Neuronal stem cell (in vitro differentiated cells): ENCODE measurements at regions not wholly inside any gene's neighbourhood (a gene's known extent, or its start where the extent isn't known, plus 50 kb on each side); places are given as distances from the start of the nearest gene placed in this dataset.
"Not testable (repeated sequence)": the region's sequence is repeated elsewhere in the genome, so short reads cannot be mapped to it uniquely, and the experiment has no call there.

ENCODE experiments used
- DNase-seq: peaks from one replicate; pipeline ENCODE4 v3.0.0-alpha.2; 2013; ENCODE audit warnings: low spot score
- H2AFZ ChIP-seq: one replicate; pipeline ENCODE4 v1.6.1; 2013; ENCODE audit warnings: mild to moderate bottlenecking, low read length, inconsistent platforms
- H2AK5ac ChIP-seq: 2 replicates; pipeline ENCODE4 v1.6.1; 2013; ENCODE audit warnings: low read depth, mild to moderate bottlenecking, inconsistent platforms, low read length, moderate library complexity, mixed read lengths
- H2BK120ac ChIP-seq: 2 replicates; pipeline ENCODE4 v1.6.1; 2013; ENCODE audit warnings: low read depth, mild to moderate bottlenecking, inconsistent platforms, low read length, moderate library complexity, mixed read lengths
- H2BK12ac ChIP-seq: one replicate; pipeline ENCODE4 v1.6.1; 2013; ENCODE audit warnings: low read length, inconsistent platforms
- H2BK15ac ChIP-seq: 2 replicates; pipeline ENCODE4 v1.6.1; 2013; ENCODE audit warnings: mild to moderate bottlenecking, low read length, inconsistent platforms, mixed read lengths
- H2BK5ac ChIP-seq: one replicate; pipeline ENCODE4 v1.6.1; 2013; ENCODE audit warnings: inconsistent platforms, mild to moderate bottlenecking, low read length, moderate library complexity
- H3K14ac ChIP-seq: one replicate; pipeline ENCODE4 v1.6.1; 2013; ENCODE audit warnings: low read length, inconsistent platforms
- H3K18ac ChIP-seq: 2 replicates; pipeline ENCODE4 v1.6.1; 2013; ENCODE audit warnings: low read length, inconsistent platforms
- H3K23ac ChIP-seq: 2 replicates; pipeline ENCODE4 v1.6.1; 2013; ENCODE audit warnings: low read depth, mild to moderate bottlenecking, mixed read lengths, low read length, inconsistent platforms; ENCODE audit not compliant: poor library complexity
- H3K27ac ChIP-seq: replicated peaks from 3 replicates; pipeline ENCODE4 v1.5.1; 2013; ENCODE audit warnings: low read length, inconsistent platforms
- H3K27me3 ChIP-seq, 3 experiments: 2 replicates each; pipeline ENCODE4 v1.6.1; 2013; ENCODE audit warnings: low read length in 3 of 3, mild to moderate bottlenecking in 2 of 3, inconsistent platforms in 1 of 3, low read depth in 1 of 3, mixed read lengths in 1 of 3, moderate library complexity in 1 of 3; ENCODE audit not compliant: control insufficient read depth in 3 of 3, insufficient read depth in 3 of 3
- H3K36me3 ChIP-seq, 2 donors: replicated peaks in 1 of 2; 2 replicates each; pipeline ENCODE4 v1.6.1; 2013; ENCODE audit warnings: low read length in 2 of 2; ENCODE audit not compliant: control insufficient read depth in 2 of 2, insufficient read depth in 2 of 2
- H3K4ac ChIP-seq: 2 replicates; pipeline ENCODE4 v1.6.1; 2013; ENCODE audit warnings: inconsistent platforms, mild to moderate bottlenecking, low read length, moderate library complexity
- H3K4me1 ChIP-seq, 2 donors: 1 replicate in 1 of 2; 2 replicates in 1 of 2; pipeline ENCODE4 v1.6.1; 2013; ENCODE audit warnings: low read length in 2 of 2, low read depth in 1 of 2; ENCODE audit not compliant: control insufficient read depth in 2 of 2, insufficient read depth in 1 of 2
- H3K4me2 ChIP-seq: one replicate; pipeline ENCODE4 v1.6.1; 2013; ENCODE audit warnings: mild to moderate bottlenecking, low read length, inconsistent platforms; ENCODE audit not compliant: insufficient read depth, poor library complexity, severe bottlenecking
- H3K4me3 ChIP-seq, 2 donors: 2 replicates each; pipeline ENCODE4 v1.5.1; 2013; ENCODE audit warnings: low read length in 2 of 2, mild to moderate bottlenecking in 2 of 2, inconsistent platforms in 1 of 2, moderate library complexity in 1 of 2
- H3K79me1 ChIP-seq: one replicate; pipeline ENCODE4 v1.6.1; 2013; ENCODE audit warnings: low read depth, mild to moderate bottlenecking, inconsistent platforms, low read length, moderate library complexity
- H3K9ac ChIP-seq: one replicate; pipeline ENCODE4 v1.6.1; 2013; ENCODE audit warnings: mild to moderate bottlenecking, low read depth, low read length, inconsistent platforms; ENCODE audit not compliant: poor library complexity
- H3K9me3 ChIP-seq, 2 donors: replicated peaks in 1 of 2; 2 replicates each; pipeline versions ENCODE3 to v1.6.1; 2013; ENCODE audit warnings: low read length in 2 of 2, mild to moderate bottlenecking in 2 of 2, inconsistent platforms in 1 of 2, low read depth in 1 of 2, mixed read lengths in 1 of 2, moderate library complexity in 1 of 2; ENCODE audit not compliant: control insufficient read depth in 2 of 2, insufficient read depth in 1 of 2
- H4K8ac ChIP-seq: one replicate; pipeline ENCODE4 v1.6.1; 2013; ENCODE audit warnings: low read depth, mild to moderate bottlenecking, inconsistent platforms, low read length, moderate library complexity
- H4K91ac ChIP-seq: one replicate; pipeline ENCODE4 v1.6.1; 2013; ENCODE audit warnings: low read length, low read depth, mild to moderate bottlenecking, inconsistent platforms; ENCODE audit not compliant: poor library complexity
- WGBS, 2 donors: extraction: QIAGEN DNeasy Blood & Tissue Kit; methylation state at CpG; one replicate each; pipeline ENCODE4 v1.1.7; 2013; ENCODE audit warnings: missing lambda C conversion rate in 2 of 2, mixed read lengths in 1 of 2; ENCODE audit not compliant: insufficient read length in 2 of 2, insufficient replicate concordance in 1 of 2; ENCODE audit errors: extremely low coverage in 2 of 2; 5-methylcytosine and 5-hydroxymethylcytosine counted together

- H4K8ac ChIP-seq, H3K79me1 ChIP-seq, H3K9ac ChIP-seq, H3K23ac ChIP-seq, H3K18ac ChIP-seq, H2BK5ac ChIP-seq, H3K4ac ChIP-seq, H2BK15ac ChIP-seq, H3K14ac ChIP-seq, H2AK5ac ChIP-seq, H3K36me3 ChIP-seq, H2BK120ac ChIP-seq, H3K9me3 ChIP-seq, DNase-seq, H4K91ac ChIP-seq, H2BK12ac ChIP-seq, H3K4me1 ChIP-seq, H3K4me2 ChIP-seq, H3K27ac ChIP-seq, H3K4me3 ChIP-seq, H3K27me3 ChIP-seq, H2AFZ ChIP-seq: not testable (repeated sequence)
- no CpG with 5 or more reads among the region's 2 CpGs for WGBS, 2 donors
Observed at GRCh38 chr2:89154247-89154682, 462.8 kb downstream of the RPIA start.

GRCh38 chr2:89160306-89160705 lies 468.8 kb downstream of the RPIA start:
- H4K91ac ChIP-seq, H3K4me2 ChIP-seq, H3K9me3 ChIP-seq, H3K9ac ChIP-seq, H3K36me3 ChIP-seq, DNase-seq, H3K4ac ChIP-seq, H3K4me3 ChIP-seq, H4K8ac ChIP-seq, H2AFZ ChIP-seq, H3K27me3 ChIP-seq, H2BK5ac ChIP-seq, H2BK12ac ChIP-seq, H3K14ac ChIP-seq, H3K79me1 ChIP-seq, H3K4me1 ChIP-seq, H3K23ac ChIP-seq, H2BK120ac ChIP-seq, H2AK5ac ChIP-seq, H3K27ac ChIP-seq, H3K18ac ChIP-seq, H2BK15ac ChIP-seq: not testable (repeated sequence)
- no CpG with 5 or more reads among the region's 9 CpGs for WGBS, 2 donors

GRCh38 chr2:89161626-89162025 lies 470.2 kb downstream of the RPIA start:
- not testable (repeated sequence) for H3K27ac ChIP-seq, DNase-seq, H2AK5ac ChIP-seq, H3K27me3 ChIP-seq, H2BK5ac ChIP-seq, H3K79me1 ChIP-seq, H3K36me3 ChIP-seq, H3K4me2 ChIP-seq, H4K91ac ChIP-seq, H3K14ac ChIP-seq, H3K23ac ChIP-seq, H2BK12ac ChIP-seq, H3K4me3 ChIP-seq, H2BK120ac ChIP-seq, H3K9ac ChIP-seq, H3K18ac ChIP-seq, H4K8ac ChIP-seq, H3K4me1 ChIP-seq, H3K4ac ChIP-seq, H2AFZ ChIP-seq, H2BK15ac ChIP-seq, H3K9me3 ChIP-seq
- WGBS, 2 donors: no CpG with 5 or more reads among the region's 2 CpGs

DNA sequence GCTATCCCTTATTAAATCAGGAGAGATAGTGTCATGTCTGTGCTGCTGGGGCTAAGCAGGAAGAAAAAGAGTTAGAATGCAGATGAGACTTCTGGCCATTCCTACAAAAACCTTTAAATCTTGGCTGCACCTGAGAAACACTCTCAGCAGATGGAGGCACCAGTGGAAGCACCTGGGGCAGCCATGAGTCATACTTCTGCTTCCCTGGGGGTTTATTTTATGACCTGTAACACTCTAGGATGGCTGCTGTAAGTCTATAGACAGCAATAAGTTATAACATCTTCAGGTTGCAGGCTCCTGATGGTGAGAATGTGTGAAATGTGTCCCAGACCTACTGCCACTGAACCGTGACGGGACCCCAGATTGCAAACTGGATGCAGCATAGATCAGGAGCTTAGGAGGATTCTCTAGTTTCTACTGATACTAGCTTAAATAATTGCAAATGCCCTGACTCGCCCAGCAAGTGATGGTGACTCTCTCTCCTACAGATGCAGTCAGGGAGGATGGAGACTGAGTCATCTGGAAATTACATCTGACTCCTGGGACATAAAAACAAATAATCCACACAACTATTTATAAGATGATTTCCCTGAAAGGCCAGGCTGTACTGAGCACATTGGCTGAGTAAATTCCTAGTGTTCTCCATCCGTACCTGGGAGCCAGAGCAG lies 479.2 kb downstream of the RPIA start:
- not testable (repeated sequence) for H3K9ac ChIP-seq, H3K4me2 ChIP-seq, H3K27me3 ChIP-seq, H3K9me3 ChIP-seq, H2BK12ac ChIP-seq, H4K91ac ChIP-seq, H3K4me1 ChIP-seq, H2BK15ac ChIP-seq, H4K8ac ChIP-seq, H2BK5ac ChIP-seq, H3K14ac ChIP-seq, H3K79me1 ChIP-seq, H2AK5ac ChIP-seq, H3K4ac ChIP-seq, H3K4me3 ChIP-seq, H3K23ac ChIP-seq, H3K36me3 ChIP-seq, H3K27ac ChIP-seq, DNase-seq, H2BK120ac ChIP-seq, H3K18ac ChIP-seq, H2AFZ ChIP-seq
- WGBS, 2 donors: no CpG with 5 or more reads among the region's 4 CpGs
